Stimulated activated CD4-positive, alpha-beta T cell treated with anti-CD3 and anti-CD28 coated beads, Interleukin-4, amount 100 ng/mL, for 24 hours (primary cell): ENCODE measurements at regions not wholly inside any gene's neighbourhood (a gene's known extent, or its start where the extent isn't known, plus 50 kb on each side); places are given as distances from the start of the nearest gene placed in this dataset.

Source experiments
- DNase-seq: peaks from one replicate; pipeline ENCODE4 v3.0.0-alpha.2; 2020

DNA sequence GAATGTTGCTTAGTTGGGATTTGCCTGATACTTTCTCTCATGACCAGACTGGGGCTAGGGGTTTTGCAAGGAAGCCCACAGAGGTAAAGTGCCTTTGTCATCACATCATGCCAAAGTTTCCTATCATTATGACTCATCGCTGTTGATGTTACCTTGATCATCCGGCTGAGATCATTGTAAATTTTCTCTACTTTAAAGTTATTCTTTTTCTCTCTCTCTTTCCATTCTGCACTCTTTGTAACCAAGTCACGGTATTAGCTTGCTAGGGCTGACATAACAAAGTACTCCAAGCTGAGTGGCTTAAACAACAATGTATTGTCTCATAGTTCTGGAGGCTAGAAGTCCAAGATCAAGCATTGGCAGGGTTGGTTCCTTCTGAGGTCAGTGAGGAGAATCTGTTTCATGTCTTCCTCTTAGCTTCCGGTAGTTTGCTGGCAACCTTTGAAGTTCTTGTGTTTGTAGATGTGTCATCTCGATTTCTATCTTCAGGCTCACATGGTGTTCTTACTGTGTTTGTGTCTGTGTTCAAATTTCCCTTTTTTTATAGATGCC lies 113.0 kb downstream of the DTHD1 start:
- DNase-seq: peak; percentile 51

DNA sequence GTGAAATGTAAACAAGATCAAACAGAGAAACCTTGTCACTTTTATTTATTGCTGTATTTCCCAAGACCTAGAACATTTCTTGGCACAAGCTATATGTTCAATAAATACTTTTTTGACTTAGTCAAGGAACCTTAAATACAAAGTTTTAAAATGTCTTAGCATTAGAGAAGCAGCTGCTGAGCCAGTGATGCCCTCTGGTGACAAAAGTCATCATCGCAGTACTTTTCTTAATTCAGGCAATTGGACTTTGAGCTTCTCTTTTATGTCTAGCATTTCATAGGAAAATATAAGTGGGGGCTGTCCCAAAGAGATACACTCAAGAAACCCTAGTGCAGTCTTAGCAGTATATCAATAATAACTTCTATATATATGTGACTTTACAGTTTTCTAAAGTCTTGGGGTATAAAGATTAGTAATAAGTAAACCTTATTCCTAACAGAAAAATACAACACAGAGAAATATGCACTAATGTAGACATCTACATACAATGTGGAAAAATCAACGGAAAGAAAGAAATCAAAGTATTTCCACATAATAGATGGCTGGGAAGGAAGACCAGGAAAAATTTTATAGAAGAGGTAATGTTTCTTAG lies 118.4 kb downstream of the DTHD1 start:
- peak; percentile 61 for DNase-seq

DNA sequence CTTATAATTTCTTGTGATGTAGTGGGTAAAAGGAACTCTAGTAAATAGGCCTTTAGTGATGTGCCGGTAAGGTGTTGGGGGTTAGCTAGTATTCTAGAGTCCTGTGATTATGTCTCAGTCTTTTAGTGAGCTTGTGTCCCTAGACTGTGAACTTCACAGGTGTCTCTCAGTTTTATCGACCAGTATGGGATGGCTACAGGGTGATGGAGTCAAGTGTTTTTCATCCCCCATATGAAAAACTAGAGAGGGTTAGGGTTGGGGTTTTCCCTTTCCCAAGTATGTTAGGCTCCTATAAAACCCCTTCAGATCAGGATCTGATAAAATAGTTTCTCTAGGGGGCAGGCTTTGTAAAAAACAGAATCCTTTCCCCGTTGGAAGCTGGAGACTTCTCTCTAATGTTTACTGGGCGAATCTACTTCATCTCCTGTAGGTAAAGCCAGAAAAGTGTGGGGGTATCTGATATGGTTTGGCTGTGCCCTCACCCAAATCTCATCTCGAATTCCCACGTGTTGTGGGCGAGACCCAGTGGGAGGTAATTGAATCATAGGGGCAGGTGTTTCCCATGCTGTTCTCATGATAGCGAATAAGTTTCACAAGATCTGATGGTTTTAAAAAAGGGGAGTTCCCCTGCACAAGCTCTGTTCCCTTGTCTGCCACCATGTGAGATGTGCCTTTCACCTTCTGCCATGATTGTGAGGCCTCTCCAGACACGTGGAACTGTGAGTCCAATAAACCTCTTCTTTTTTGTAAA lies 120.8 kb downstream of the DTHD1 start:
- DNase-seq: peak; percentile 30

DNA sequence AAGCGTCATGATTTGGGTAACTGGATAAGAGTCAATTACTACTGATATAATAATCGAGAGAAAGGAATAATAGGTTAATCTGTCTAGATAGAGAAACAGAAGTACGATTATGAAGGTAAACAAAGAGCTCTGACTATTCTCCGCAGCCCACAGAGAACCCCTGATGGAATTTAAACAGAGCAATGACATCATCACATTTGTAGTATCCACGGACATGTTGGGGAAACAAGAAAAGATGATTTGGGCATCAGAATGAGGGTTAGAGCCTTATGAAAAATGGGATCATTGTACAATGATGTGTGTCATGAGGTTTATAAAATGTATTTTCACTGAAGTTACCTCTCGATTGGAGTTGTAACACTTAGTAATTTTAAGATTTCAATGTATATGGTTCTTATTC lies 129.9 kb downstream of the DTHD1 start:
- no peak for DNase-seq

DNA sequence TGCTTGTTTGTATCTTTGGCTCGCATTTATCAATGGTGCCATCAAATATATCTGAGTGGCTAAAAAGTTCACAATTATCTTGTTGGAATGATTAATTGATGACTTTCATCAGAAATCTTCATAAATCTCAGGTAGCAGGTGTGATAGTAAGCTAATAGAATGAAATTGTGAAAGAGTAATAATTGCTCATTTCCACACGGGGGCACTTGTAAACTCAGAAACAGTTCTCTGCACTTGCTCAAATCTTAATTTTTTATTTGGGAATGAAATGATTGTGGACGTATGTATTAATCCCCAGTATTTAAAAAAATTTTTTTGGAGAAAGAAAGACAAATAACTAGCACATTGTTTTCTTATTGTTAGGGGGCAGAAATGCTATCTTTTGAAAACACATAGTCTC lies 132.8 kb downstream of the DTHD1 start:
- DNase-seq: no peak

DNA sequence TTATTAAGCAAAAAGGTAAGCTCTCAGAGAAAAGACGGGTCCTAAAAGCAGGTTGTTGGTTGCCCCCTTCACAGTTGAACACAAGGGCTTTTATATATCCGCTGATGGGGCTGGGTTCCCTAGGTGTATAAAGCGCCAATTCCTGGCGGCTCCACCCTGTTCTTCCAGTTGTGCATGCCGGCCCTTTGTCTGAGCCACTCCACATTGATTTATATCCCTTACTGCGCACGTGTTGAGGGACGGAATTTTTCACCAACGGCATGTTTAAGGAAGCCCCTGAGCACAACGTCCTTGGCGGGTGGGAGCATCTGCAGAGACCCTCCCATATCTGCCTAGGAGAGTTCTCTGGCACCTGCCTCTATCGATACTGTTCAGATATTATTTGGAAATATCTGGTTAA lies 135.7 kb downstream of the DTHD1 start:
- DNase-seq: no peak

DNA sequence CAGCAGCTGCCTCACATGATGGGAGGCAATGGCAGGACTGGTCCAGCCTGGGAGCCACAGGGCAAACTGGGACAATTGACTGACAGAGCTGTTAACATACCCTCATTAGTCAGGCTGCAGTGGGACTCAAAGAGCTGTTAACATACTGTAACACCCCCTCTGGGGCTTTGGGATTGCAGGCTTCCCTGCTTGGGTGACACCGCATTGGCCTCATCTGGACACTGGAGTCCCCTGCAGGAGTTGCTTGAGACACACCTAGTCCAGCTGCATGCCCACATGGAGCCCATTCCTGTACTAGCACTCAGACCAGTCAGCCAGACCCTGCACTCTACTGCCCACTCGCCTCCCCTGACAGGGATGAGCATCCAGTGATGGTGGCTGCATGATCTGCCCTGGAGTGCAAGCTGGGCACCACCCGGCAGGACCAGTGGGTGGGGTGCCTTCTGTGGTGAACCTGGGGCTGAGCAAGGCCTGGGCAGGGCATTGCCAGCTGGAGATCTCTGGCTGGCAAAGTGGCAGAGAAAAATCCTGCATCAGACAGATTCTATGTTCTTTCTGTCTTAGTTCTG lies 138.8 kb downstream of the DTHD1 start:
- no peak for DNase-seq

DNA sequence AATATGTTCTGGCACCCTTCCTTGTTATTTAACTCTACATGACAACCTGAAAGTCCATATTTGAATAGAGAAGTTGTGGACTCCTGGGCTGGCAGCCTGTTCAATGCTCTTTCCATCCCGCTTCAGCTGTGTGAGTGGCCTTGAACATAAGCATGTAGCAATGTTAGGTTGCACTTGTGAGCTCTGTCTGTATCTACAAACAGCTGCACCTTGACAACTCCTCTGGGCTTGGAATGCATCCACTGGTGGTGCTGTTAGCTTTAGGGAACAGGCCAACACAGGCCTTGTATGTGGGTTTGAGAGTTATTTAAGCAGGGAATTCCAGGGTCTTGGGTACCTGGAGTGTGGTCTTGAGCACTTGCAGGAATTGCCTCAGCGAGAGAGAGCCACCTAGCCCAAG lies 141.2 kb downstream of the DTHD1 start:
- DNase-seq: no peak

DNA sequence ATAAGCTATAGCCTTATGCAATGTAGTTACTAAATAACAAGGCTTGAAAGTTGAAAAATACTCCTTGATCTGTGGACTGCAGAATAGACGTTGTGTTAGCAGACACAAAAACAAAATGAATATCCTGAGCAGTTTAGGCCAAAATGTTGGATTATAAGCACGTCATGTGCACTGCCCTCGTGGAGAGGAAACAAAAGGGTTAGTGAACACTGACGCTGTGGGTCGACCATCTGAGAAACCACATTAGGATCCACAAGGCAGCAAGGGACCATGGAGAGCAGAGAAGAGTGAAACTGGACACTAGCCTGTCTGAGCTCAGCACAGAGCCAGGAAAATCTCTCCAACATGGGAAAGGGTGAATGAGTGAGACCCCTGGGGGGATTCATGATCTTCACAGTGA lies 145.3 kb downstream of the DTHD1 start:
- DNase-seq: no peak

DNA sequence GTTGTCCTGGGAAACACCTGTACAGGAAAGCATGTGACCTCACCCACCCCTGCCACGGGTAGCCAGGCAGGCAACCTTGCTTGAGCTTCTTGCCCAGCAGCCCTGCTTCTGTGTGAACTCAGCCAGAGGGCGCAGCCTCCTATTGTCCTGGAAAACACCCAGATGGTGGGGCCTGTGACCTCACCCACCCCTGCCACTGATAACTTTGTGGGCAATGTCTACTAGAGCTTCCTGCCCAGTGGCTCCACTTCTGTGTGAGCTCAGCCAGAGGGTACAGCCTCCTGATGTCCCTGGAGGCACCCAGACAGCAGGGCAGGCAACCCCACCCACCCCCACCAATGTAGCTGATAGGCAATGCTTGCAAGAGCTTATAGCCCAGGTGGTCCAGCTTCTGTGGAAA lies 146.3 kb downstream of the DTHD1 start:
- DNase-seq: no peak

DNA sequence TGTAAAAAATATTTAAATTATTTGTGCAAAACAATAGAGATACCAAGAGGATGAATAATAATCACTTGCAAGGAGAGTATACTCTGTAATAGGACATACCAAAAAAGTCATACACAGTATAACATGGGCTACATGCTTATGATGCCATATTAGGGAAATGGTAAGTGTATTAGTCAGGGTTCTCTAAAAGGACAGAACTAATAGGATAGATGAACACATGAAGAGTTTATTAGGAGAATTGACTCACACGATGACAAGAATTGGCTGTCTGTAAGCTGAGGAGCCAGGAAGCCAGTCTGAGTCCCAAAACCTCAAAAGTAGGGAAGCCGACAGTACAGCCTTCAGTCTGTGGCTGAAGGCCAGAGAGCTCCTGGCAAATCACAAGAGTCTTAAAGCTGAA lies 151.2 kb downstream of the DTHD1 start:
- no peak for DNase-seq

DNA sequence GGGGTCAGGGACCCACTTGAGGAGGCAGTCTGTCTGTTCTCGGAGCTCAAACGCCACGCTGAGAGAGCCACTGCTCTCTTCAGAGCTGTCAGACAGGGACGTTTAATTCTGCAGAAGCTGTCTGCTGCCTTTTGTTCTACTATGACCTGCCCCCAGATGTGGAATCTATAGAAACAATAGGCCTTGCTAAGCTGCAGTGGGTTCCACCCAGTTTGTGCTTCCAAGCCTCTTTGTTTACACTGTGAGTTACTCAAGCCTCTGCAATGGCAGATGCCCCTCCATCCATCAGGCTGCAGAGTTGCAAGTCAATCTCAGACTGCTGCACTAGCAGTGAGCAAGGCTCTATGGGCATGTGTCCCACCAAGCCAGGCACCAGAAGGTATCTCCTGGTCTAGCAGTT lies 158.1 kb downstream of the DTHD1 start:
- no peak for DNase-seq

DNA sequence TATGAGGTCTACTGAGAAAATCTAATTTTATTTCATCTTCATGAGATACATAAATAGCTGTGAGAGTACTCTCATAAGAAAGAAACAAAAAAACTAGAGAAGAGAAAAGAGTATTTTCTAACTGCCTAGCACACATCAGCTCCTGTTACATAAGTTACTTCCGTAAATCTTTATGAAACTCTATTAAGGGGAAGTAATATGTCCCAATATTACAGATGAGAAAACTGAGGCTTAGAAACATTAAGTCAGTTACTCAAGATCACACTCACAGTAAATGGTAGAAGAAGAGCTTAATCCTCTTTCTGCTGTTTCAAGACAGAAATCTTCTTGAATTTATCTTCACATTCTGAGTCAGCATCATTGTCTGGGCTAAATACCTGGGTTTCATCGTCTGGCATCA lies 164.1 kb downstream of the DTHD1 start:
- DNase-seq: no peak

DNA sequence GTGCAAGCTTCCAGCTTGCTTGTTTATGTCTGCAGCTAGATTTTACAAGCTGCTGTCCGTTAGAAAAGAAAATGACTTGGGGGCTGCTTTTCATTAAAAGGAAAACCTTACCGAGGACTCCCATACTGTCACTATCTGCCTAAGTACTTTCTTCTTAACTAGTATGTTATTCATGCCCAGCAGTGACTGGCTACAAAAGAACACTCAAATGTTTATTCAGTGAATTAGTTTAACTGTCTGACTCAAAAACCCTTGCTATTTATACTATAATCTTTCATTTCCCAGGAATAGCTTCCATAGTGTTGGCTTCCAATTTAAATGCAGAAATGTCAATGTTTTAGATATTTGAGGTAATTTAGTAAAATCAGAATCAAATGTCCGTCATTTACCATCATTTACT lies 164.9 kb downstream of the DTHD1 start:
- no peak for DNase-seq

DNA sequence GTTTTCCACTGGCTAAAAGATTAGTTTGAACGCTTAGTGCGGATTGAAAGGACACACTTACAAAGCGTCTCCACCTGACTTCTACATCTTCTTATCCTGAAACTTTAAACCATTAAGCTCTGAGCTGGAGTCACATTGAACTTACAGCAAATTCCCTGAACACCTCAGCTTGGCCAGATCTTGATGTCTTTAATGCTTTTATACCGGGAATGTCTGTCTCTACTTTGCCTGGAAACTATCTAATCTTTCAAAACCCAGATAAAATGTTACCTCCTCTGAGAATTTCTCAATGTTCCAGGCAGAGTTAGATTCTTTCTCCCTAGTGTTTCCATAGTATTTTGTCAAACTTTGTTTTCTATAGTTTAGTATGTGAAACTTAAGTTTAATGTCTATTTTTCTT lies 179.9 kb downstream of the DTHD1 start:
- no peak for DNase-seq

DNA sequence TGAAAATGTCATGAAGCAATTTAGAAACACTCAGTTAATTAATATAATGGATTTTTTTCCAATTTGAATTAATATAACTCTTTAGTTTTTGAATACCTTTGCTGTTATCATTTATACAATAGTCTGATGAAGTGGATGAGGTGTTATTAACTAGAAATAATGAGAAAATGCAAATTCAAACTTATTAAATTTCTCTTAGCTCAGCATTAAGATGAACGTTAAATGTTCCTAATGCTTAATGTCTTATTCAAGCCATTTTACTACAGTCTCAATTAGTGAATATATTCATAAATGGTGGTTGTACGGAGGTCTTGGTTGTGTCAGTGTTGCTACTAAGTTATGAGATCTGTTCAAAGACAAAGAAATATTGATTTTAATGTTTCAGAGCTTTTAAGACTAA lies 186.3 kb downstream of the DTHD1 start:
- DNase-seq: no peak

DNA sequence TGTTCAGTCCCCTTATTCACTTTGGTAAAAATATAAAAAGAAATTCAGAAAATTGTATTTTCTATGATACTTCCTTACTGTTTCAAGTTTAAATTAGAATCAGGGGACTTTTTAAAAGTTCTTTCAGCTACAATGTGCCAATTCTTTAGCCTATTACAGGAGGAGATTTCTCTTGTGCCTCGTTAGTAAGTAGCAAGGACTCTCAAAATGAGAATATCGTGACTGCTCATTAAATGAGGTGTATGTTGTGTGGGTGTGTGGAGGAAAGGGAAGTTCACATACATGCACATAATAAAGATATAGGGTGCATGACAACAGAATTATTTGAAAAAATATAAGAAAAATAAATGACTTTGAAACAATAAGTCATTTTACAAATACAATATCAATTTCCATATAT lies 190.5 kb downstream of the DTHD1 start:
- DNase-seq: no peak

DNA sequence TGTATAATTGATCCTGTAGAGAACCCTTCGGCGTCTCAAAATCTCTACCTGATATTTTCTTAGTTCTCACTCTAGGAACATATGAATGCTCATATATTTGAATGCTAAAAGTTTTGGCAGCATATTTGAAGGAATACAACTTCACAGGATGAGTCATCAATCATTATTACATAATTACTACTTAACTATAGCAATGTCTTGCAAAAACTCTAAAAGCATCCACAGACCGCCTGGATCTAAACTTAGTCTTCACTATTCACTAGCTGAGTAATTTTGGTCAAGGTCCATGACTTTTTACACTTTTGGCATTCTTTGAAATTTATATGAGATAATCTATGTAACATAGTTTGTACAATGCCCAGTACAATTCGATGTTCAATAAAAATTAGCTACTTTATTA lies 194.7 kb downstream of the DTHD1 start:
- DNase-seq: no peak

DNA sequence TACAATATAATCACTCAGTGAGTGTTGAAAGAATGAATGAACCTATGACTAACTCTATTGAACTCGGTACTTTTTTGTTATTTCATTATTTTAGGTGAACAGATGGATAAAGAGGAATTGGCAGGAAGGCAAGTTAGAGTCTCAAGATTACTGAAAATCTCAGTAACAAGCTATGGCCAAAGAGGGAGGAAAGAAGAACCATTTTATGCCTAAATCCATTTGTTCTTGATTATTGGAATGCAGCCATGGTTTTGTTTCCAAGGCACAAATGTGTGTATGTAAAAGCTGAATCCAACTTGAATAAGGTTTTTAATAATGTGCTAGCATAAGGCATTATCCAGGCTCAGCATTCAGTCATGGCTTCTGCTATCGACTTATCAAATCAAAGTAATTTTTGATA lies 196.4 kb downstream of the DTHD1 start:
- no peak for DNase-seq

DNA sequence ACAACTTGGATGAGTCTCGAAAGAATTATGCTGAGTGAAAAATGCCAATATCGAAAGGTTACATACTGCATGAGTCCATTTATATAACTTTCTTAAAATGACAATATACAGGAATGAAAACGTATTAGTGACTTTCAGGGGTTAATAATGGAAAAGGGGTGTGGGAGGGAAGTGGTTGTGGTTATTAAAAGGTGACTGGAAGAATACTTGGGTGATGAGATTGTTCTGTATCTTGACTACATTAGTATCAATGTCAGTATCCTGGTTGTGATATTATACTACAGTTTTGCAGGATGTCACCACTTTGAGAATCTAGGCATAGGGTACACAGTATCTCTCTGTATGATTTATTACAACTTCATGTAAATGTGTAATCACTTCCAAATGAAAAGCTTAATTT lies 204.5 kb downstream of the DTHD1 start:
- no peak for DNase-seq

DNA sequence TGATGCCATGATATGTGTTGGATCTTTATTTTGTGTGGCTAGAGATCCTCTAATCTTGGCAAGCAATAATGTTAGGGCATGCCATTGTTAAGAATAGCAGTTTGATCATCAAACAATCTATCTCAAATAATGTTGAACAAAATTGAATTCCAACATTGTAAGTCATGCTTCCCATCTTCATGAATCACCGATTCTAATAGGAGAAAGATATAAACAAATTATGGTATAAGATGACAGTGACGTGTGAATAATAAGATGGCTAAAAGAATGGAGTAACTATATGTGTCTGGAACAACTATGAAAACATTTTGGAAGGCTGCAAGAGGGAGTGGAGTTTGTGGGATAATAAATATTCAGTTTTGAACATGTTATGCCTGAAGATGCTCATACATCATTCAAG lies 208.4 kb downstream of the DTHD1 start:
- DNase-seq: no peak

DNA sequence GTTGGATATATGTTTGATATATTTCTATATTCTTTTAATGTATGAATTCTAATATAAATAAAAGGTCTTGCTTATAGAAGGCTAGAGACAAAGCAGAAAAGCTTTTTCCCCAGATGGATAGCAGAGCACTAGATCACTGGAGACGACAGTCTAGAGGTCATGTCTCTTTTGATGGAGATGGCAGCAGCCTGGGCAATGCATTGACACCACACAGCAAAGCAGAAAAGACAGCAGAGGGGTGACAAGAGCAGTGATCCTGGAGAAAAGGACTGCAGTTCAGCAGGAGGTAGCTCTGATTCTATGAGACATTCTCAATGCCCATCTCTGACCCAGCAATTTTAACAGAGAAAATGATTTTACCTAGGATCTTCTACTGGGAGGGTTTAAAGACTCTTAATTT lies 210.6 kb downstream of the DTHD1 start:
- DNase-seq: no peak

DNA sequence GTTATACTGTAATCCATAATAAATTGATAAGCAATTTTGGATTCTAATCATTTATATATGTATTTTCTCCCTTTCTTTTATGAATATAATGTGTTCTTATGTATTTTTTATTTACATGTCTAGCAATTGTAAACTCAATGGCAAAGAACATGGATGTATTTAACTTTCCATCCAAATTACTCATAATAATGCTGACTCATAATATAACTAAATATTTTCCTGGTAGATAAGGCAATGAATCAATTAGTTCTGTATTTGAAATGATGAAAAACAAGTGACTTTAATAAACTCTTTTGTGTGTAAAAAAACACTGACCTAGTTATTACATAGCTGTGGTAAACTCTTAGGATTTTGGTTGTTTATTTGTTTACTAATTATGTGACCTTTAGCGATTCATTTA lies 211.2 kb downstream of the DTHD1 start:
- no peak for DNase-seq

DNA sequence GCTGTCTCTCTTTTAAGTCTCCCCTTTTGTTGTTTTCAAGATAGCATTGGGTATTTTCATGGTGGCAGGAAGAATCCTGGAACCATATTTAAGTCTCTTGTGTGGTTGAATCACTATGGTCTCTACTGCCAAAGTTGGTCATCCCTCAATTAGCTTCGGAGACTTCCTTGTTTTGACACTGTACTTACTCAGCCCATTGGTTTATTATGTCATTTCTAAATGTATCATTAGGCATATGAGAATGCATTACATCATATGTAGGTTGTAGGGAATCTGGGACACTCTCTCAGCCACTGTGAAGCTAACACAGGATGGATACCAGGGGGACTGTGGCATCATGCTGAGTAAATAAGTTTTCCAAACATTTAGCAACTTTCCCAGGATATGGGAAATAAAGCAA lies 211.8 kb downstream of the DTHD1 start:
- no peak for DNase-seq

DNA sequence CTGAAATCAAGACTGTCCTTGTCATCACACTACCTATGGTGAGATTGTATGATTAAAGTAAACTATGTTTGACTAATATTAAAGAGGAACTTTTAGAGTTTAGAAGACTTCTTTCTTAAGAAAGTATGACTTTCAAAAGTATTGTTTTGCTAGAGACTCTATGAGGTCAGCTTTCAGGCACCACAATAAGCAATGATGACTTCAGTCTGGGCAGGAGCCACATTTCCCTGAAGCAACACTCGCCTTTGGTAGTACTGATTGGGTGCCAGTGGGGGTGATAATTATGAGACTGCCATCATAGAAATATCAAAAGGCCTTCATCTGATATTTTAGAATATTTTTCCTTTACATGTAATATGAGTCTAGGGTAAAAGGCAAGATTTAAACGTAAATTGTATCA lies 212.6 kb downstream of the DTHD1 start:
- DNase-seq: no peak
